Activated CD4-positive, alpha-beta memory T cell treated with anti-CD3 and anti-CD28 coated beads for 36 hours (primary cell): ENCODE measurements at regions not wholly inside any gene's neighbourhood (a gene's known extent, or its start where the extent isn't known, plus 50 kb on each side); places are given as distances from the start of the nearest gene placed in this dataset.
A peak's percentile ranks its signal among the peaks of the same experiment; 100 is the strongest.

Experiments
- CTCF ChIA-PET: fragments of 350-600 bp; sonication (Branson Sonifier 250); formaldehyde crosslinking; loops from one replicate; lab custom pipeline; 2021; ENCODE audit warnings: antibody characterized with exemption, inconsistent platforms; lab: Charles Lee
- POLR2A ChIA-PET: fragments of 350-600 bp; sonication (Branson Sonifier 250); formaldehyde crosslinking; loops from one replicate; lab custom pipeline; 2021; ENCODE audit warnings: antibody characterized with exemption; lab: Charles Lee
- DNase-seq: peaks from one replicate; pipeline ENCODE4 v3.0.0-alpha.2; 2020
- H3K27ac Mint-ChIP-seq: one replicate; pipeline ENCODE4 v1.8.0; 2021; ENCODE audit warnings: mixed read lengths
- H3K27me3 Mint-ChIP-seq: one replicate; pipeline ENCODE4 v1.8.0; 2021; ENCODE audit warnings: mixed read lengths
- H3K36me3 Mint-ChIP-seq: one replicate; pipeline ENCODE4 v1.8.0; 2021; ENCODE audit warnings: mixed read lengths
- H3K4me1 Mint-ChIP-seq: one replicate; pipeline ENCODE4 v1.8.0; 2021; ENCODE audit warnings: low read depth, mixed read lengths
- H3K4me3 Mint-ChIP-seq: one replicate; pipeline ENCODE4 v1.8.0; 2021; ENCODE audit warnings: mild to moderate bottlenecking, mixed read lengths
- H3K9me3 Mint-ChIP-seq: one replicate; pipeline ENCODE4 v1.8.0; 2021; ENCODE audit warnings: mixed read lengths
- intact Hi-C: fragments of 100-400 bp; cut with micrococcal nuclease; formaldehyde crosslinking; loops from one replicate; pipeline ENCODE4 v1.15.1; 2023

DNA sequence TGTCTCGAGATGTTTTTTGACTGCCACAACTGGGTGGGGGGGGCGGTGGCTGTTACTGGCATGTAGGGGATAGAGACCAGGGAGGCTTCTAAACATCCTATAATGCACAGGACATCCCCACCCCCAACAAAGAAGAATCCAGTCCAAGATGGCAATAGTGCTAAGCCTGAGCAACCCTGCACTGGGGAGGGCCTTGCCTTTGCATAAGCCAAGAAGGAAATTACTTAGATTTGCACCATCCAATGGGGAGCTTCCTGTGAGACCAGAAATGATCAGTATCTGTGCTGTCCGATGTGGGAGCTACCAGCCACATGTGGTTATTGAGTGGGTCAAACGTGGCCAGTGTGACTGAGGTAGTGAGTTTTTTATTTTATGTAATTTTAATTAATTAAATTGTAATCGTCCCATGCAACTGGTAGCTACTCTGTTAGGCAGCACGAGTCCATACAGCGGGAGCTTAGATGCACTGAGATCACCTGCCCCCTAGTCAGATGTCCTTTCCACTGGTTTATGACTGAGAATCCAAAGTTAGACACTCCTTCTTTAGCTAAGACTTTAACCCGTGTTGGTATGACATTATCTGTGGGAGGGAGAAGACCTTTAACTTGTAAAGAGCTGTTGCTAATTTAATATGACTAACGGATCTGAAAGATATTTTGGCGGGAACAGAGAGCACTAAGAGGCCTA lies 97.4 kb upstream of the NEDD9 start:
- ChIA-PET CTCF (interaction anchor here (0.6 kb wide), 1 partner anchor 189 kb away, joined by 3 read pairs; no protein-coding TSS in a partner anchor), POLR2A (interaction anchor here (0.9 to 1.7 kb wide), 4 partner anchors 11 to 98 kb away, joined by 4 to 6 read pairs (median 5); partner anchors contain the start of gene NEDD9)
- peaks cover 76% of the 10 kb centered on the region for H3K4me1 Mint-ChIP-seq
- no peak overlapping the region for H3K4me3 Mint-ChIP-seq
- no peaks in the 10 kb centered on the region for H3K9me3 Mint-ChIP-seq
- intact Hi-C loops, result no loop called here
- DNase-seq, result no peak
- H3K36me3 Mint-ChIP-seq, result peaks cover 16% of the 10 kb centered on the region
- peak overlapping the region; percentile 80 for H3K27ac Mint-ChIP-seq
- H3K27me3 Mint-ChIP-seq, result no peaks in the 10 kb centered on the region

DNA sequence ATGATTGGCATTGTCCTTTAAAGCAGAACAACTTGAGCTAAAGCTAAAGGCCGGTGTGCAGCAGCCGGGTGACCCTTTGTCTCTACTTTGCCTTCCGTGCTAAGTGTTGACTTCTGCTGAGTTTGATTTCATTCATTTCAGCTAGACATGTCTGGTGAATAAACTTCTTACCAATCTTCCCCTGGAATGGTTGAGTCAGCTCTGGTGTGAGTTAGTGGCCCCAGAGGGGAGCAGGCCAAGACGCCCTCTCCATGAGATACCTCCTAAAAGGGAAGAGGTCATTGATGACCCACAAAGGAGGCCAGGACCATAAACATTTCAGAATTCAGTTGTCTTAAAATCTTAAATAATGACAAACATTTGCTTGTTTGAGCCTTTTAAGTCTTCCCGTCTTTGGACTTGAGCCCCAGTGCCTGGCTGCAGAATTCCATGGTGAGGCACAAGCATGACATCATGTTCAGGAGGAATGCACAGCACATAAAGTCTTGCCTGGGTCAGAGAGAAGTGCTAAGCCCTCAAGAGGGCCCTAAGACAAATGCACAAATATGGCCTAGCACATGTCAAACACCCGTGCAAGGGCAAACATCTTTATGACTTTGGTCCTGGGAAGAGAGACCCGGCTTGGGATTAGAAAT lies 96.3 kb upstream of the NEDD9 start:
- H3K27me3 Mint-ChIP-seq, result no peaks in the 10 kb centered on the region
- ChIA-PET POLR2A (interaction anchor here (0.9 to 1.5 kb wide), 2 partner anchors 46 to 96 kb away, joined by 3 to 4 read pairs; partner anchors contain the start of gene NEDD9), CTCF (interaction anchor here (1.9 kb wide), 1 partner anchor 25 kb away, joined by 5 read pairs; no protein-coding TSS in a partner anchor)
- peaks cover 82% of the 10 kb centered on the region for H3K4me1 Mint-ChIP-seq
- no peak for DNase-seq
- no peak overlapping the region for H3K27ac Mint-ChIP-seq
- H3K4me3 Mint-ChIP-seq, result no peak overlapping the region
- H3K36me3 Mint-ChIP-seq, result peaks cover 15% of the 10 kb centered on the region
- H3K9me3 Mint-ChIP-seq, result no peaks in the 10 kb centered on the region
- intact Hi-C loops, result no loop called here

DNA sequence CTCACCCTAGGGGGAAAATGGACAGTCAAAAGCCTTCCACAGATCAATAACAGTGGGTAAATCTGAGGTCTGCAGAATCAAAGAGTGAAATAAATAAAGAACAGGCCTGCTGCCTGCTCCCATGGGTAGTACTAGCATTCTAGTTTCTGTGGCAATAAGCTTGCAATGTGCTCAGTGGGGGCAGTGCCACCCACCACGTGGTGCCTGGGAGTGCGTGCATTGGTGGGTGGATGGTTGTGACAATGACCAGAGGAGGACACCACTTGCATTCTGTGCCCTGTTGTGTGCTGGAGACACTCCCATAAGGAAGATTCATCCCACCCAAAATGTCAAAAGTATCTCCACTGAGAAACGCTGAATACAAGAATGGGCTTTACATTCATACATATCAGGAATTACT lies 95.5 kb upstream of the NEDD9 start:
- H3K4me1 Mint-ChIP-seq, result peaks cover 82% of the 10 kb centered on the region
- no peak overlapping the region for H3K4me3 Mint-ChIP-seq
- no peaks in the 10 kb centered on the region for H3K27me3 Mint-ChIP-seq
- no peak overlapping the region for H3K27ac Mint-ChIP-seq
- ChIA-PET CTCF (interaction anchor here (1.0 to 1.9 kb wide), 2 partner anchors 26 to 168 kb away, joined by 3 to 5 read pairs; no protein-coding TSS in a partner anchor), POLR2A (interaction anchor here (1.5 kb wide), 1 partner anchor 96 kb away, joined by 3 read pairs; the partner anchor contains the start of gene NEDD9)
- intact Hi-C loops, result no loop called here
- H3K9me3 Mint-ChIP-seq, result no peaks in the 10 kb centered on the region
- DNase-seq, result no peak
- H3K36me3 Mint-ChIP-seq, result peaks cover 15% of the 10 kb centered on the region

DNA sequence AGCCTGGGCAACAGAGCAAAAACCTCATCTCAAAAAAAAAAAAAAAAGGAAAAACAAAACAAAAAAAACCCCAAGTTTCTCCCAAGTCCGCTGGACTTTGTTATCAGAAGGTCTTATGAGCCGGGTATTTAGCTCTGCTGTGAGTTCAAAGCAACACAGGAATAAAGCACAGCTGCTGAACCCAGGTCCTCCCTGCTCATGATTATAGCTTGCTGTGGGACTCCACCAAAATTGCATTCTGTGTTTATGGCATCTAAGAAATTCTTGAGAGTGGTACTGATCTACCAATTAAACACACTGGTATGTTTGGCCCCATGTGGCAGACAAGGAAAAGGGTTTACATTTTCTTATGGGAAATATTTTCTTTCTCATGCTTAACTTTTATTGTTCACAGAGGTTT lies 93.6 kb upstream of the NEDD9 start:
- Mint-ChIP-seq H3K27me3 (no peaks in the 10 kb centered on the region), H3K4me3 (no peak overlapping the region), H3K27ac (no peak overlapping the region), H3K36me3 (peaks cover 16% of the 10 kb centered on the region), H3K4me1 (peaks cover 76% of the 10 kb centered on the region), H3K9me3 (no peaks in the 10 kb centered on the region)
- intact Hi-C loops, result no loop called here
- no peak for DNase-seq
- CTCF ChIA-PET, result no interaction called here
- POLR2A ChIA-PET, result interaction anchor here (2.3 kb wide), 1 partner anchor 28 kb away, joined by 7 read pairs; no protein-coding TSS in a partner anchor

DNA sequence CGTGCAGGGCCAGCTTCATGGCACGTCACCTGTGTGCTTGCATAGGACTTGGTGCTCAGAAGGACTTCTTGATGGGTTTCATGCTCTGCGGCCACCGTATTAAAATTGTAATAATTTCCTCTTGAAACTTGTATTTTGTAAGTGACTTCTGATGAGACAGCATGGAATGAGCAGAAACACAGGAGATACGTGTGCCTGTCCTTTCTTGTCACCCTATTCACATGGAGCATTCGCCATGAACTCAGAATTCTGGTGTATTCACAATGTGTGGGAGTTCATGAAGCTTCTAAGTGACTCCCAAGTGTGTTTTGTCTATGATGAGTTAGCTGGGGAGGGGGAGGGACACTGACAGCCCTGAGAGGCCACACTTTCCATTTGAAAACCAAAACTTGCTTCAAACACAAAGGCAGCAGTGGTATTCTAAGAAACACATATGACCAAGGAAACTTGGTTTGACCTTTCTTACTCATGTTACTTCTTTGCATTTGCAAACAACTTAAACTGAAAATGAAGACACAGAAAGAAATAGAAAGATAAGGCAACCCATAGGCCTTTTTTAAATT lies 92.1 kb upstream of the NEDD9 start:
- Mint-ChIP-seq H3K4me1 (peaks cover 73% of the 10 kb centered on the region), H3K4me3 (peak overlapping the region; percentile 57), H3K9me3 (no peaks in the 10 kb centered on the region), H3K36me3 (peaks cover 25% of the 10 kb centered on the region), H3K27ac (peak overlapping the region; percentile 85), H3K27me3 (no peaks in the 10 kb centered on the region)
- intact Hi-C loops, result loop anchor here (1.0 to 5.0 kb wide), 10 partner anchors 9 to 388 kb away; partner anchors contain the start of gene NEDD9
- ChIA-PET CTCF (interaction anchor here (1.1 to 1.5 kb wide), 3 partner anchors 47 to 172 kb away, joined by 3 to 5 read pairs (median 3); no protein-coding TSS in a partner anchor), POLR2A (interaction anchor here (1.0 to 3.7 kb wide), 5 partner anchors 18 to 93 kb away, joined by 5 to 10 read pairs (median 7); partner anchors contain the start of gene NEDD9)
- peak; percentile 83 for DNase-seq

DNA sequence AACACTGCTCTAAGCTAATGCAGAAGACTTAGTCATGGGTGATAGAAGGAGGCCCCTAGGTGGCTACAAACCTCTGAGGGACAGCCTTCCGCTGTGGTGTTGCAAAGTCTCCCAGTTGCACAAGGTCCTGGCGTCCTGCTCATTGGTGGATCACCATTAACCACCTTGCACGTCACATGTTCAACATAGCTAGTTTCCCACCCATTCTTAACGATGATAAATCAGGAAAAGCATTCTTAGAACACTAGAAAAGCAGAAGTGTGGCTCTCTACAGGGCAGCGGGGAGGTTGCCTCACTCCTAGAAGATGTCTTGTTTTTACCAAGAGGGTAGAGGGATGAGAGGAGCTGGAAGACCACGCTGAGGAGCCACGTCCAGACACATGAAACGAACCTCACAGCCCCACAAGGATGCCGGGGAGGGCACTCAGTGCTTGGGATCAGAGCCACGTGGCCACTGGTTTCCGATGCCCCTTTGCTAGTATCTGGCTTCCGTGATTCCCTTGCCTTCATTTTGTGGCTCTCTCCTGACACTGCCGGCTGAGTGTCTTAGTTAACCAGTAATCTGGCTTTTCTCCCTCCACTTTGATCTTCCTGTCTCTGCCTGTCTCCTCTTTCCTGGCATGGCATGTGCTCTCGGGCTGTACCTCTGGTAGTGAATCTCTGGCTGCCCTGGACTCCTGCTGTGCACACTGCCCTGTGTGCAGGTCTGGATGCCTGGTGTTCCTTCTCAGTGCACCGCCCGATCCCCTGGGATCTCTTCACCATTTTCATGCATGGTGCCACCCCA lies 91.4 kb upstream of the NEDD9 start:
- Mint-ChIP-seq H3K27ac (peak overlapping the region; percentile 85), H3K4me3 (no peak overlapping the region), H3K27me3 (no peaks in the 10 kb centered on the region), H3K4me1 (peaks cover 77% of the 10 kb centered on the region), H3K9me3 (no peaks in the 10 kb centered on the region), H3K36me3 (peaks cover 27% of the 10 kb centered on the region)
- POLR2A ChIA-PET, result interaction anchor here (0.8 to 3.7 kb wide), 6 partner anchors 19 to 92 kb away, joined by 4 to 10 read pairs (median 7); partner anchors contain the start of gene NEDD9
- CTCF ChIA-PET, result interaction anchor here (1.1 to 1.5 kb wide), 3 partner anchors 46 to 173 kb away, joined by 3 to 5 read pairs (median 3); no protein-coding TSS in a partner anchor
- no peak for DNase-seq
- intact Hi-C loops, result loop anchor here (1.0 to 5.0 kb wide), 10 partner anchors 9 to 388 kb away; partner anchors contain the start of gene NEDD9

DNA sequence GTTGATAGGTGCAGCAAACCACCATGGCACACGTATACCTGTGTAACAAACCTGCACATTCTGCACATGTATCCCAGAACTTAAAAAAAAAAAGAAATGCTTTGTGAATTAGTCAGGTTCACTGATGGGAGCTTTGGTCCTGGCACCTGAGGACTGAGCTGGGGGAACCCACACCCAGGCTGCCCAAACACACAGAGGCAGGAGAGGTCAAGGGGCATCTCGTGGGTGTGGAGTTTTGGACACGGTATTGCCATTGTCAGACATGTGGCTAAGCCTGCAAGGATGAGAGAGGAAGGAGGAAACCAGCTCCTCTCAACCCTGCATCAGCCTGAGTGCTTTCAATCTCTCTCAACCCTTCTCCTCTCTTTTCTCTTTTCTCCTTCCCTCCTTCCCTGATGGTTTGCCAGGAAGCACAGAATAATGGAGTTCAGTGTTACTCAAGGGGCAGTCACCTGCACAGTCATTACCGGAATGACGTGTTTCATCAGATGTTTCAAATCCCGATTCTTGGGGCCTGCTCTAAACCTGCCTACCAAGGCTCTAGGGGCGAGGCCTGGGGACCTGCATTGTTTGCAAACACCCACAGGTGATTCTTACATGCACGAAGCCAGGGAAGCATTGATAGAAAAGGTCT lies 89.9 kb upstream of the NEDD9 start:
- H3K9me3 Mint-ChIP-seq, result no peaks in the 10 kb centered on the region
- intact Hi-C loops, result loop anchor here (5.0 kb wide), 1 partner anchor 390 kb away; no protein-coding TSS in a partner anchor
- peak overlapping the region; percentile 24 for H3K27ac Mint-ChIP-seq
- ChIA-PET CTCF (interaction anchor here (0.7 to 1.0 kb wide), 4 partner anchors 21 to 898 kb away, joined by 3 to 4 read pairs (median 3); no protein-coding TSS in a partner anchor), POLR2A (interaction anchor here (0.9 to 3.7 kb wide), 2 partner anchors 20 to 44 kb away, joined by 6 to 10 read pairs; no protein-coding TSS in a partner anchor)
- DNase-seq, result peak; percentile 30
- no peaks in the 10 kb centered on the region for H3K27me3 Mint-ChIP-seq
- peaks cover 79% of the 10 kb centered on the region for H3K4me1 Mint-ChIP-seq
- H3K36me3 Mint-ChIP-seq, result peaks cover 27% of the 10 kb centered on the region
- no peak overlapping the region for H3K4me3 Mint-ChIP-seq

DNA sequence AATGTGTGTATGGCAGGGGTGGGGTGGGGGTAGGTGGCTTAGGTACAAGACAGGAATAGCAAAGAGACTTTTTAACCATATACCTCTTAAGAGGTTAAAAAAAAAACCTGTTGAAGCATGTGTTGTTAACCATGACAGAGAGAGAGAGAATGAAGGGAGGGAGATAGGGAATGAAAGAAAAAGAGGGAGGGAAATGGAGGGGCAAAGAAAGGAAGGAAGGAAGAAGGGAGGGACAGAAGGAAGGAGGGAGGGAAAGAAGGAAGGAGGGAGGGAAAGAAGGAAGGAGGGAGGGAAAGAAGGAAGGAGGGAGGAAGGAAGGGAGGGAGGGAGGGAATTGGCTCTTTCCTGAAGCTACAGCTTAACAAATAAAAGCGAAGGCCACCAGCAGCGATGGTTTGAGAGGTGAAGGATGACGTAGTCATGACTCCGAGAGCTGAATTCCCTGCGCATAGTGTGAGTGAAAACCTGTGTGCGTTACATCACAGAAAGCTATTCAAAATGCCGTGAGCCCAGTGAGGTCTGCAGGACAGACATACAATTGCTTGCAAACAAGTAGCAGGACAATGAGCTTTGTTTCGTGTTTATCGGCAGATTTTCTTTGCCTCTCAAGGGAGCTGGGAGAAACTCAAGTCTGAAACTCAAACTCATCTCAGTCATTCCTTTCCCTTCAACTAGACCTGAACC lies 88.6 kb upstream of the NEDD9 start:
- no peak for DNase-seq
- Mint-ChIP-seq H3K4me1 (peaks cover 81% of the 10 kb centered on the region), H3K27ac (no peak overlapping the region), H3K27me3 (no peaks in the 10 kb centered on the region), H3K9me3 (no peaks in the 10 kb centered on the region), H3K4me3 (no peak overlapping the region), H3K36me3 (peaks cover 30% of the 10 kb centered on the region)
- ChIA-PET POLR2A (interaction anchor here (0.6 kb wide), 1 partner anchor 21 kb away, joined by 3 read pairs; no protein-coding TSS in a partner anchor), CTCF (no interaction called here)
- intact Hi-C loops, result loop anchor here (5.0 kb wide), 1 partner anchor 391 kb away; no protein-coding TSS in a partner anchor

DNA sequence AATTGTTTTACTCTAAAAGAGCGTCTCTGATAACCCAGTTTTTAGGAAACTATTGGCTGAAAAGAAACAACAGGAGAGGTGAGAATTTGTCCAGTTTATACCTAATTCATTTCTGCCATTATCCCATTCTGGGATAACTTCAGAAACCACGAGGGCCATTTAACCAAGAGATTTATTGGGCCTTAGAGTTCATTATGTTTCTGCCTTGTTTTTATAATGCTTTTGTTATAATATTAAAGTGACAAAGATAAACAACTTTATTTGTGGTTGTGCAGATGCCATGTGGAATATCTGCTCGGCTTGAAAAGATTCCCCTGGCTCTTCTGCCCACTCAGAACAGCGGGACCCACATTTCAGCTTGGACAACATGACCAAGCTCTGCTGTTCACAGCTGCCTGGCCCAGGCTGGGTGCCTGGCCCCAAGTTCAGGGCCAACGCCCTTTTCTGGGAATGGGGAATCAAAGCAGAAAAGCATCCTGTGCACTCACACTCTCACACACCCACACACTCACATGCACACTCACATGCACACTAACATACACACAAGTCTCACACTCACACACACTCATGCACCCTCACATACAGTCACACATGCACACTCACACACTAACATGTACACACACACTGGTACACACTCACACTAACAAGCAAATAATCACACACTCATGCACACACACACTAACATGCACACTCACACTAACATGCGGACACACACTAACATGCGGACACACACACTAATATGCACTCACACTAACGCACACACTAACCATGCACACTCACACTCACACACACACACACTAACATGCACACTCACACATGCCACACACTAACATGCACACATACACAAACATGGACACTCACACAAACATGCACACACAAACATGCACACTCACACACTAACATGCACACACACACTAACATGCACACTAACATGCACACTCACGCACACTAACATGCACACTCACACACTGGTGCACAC lies 86.7 kb upstream of the NEDD9 start:
- peaks cover 31% of the 10 kb centered on the region for H3K36me3 Mint-ChIP-seq
- H3K4me3 Mint-ChIP-seq, result no peak overlapping the region
- POLR2A ChIA-PET, result interaction anchor here (0.8 to 1.5 kb wide), 9 partner anchors 11 to 141 kb away, joined by 3 to 14 read pairs (median 3); partner anchors contain the start of gene NEDD9
- peaks cover 73% of the 10 kb centered on the region for H3K4me1 Mint-ChIP-seq
- peak overlapping the region; percentile 92 for H3K27ac Mint-ChIP-seq
- CTCF ChIA-PET, result interaction anchor here (0.6 to 1.6 kb wide), 10 partner anchors 24 to 176 kb away, joined by 3 to 7 read pairs (median 3); partner anchors contain the start of gene NEDD9
- intact Hi-C loops, result loop anchor here (1.0 kb wide), 11 partner anchors 28 to 481 kb away; partner anchors contain the start of genes MAK and NEDD9
- no peaks in the 10 kb centered on the region for H3K9me3 Mint-ChIP-seq
- H3K27me3 Mint-ChIP-seq, result no peaks in the 10 kb centered on the region
- DNase-seq, result no peak
